Fibroblast of pulmonary artery (primary cell): ENCODE measurements at regions not wholly inside any gene's neighbourhood (a gene's known extent, or its start where the extent isn't known, plus 50 kb on each side); places are given as distances from the start of the nearest gene placed in this dataset.

Source experiments
- DNase-seq: peaks from one replicate; pipeline ENCODE4 v3.0.0-alpha.2; 2010; ENCODE audit warnings: low read depth
- H3K4me3 ChIP-seq: replicated peaks from 2 replicates; pipeline ENCODE4 v1.5.1; 2011; ENCODE audit warnings: low read depth, mild to moderate bottlenecking, control low read depth, low read length, moderate library complexity
- CTCF ChIP-seq: IDR thresholded peaks from 2 replicates; pipeline ENCODE4 v1.5.1; 2011; ENCODE audit warnings: mild to moderate bottlenecking, control low read depth, low read length, inconsistent platforms; ENCODE audit errors: missing control alignments

- no peak overlapping the region for H3K4me3 ChIP-seq
- DNase-seq = no peak
- no peak for TF ChIP-seq CTCF
Measured at GRCh38 chr2:183250472-183250871, 126.2 kb downstream of the NUP35 start.

- no peak for TF ChIP-seq CTCF
- DNase-seq = no peak
Measured at GRCh38 chr2:183253441-183254130, 129.3 kb downstream of the NUP35 start.

GRCh38 chr2:183255411-183255810 lies 131.2 kb downstream of the NUP35 start:
- no peak overlapping the region for H3K4me3 ChIP-seq
- TF ChIP-seq CTCF = no peak
- no peak for DNase-seq

More at GRCh38 chr2:183253441-183254130, 129.3 kb downstream of the NUP35 start:
- H3K4me3 ChIP-seq = no peak overlapping the region

GRCh38 chr2:183259921-183260320 lies 135.7 kb downstream of the NUP35 start:
- no peak for TF ChIP-seq CTCF
- DNase-seq = no peak
- H3K4me3 ChIP-seq = no peak overlapping the region

GRCh38 chr2:183260527-183260926 lies 136.3 kb downstream of the NUP35 start:
- no peak for DNase-seq
- TF ChIP-seq CTCF = no peak
- no peak overlapping the region for H3K4me3 ChIP-seq

- no peak for DNase-seq
- TF ChIP-seq CTCF = no peak
Measured at GRCh38 chr2:183264890-183265535, 140.8 kb downstream of the NUP35 start.

More at GRCh38 chr2:183264890-183265535, 140.8 kb downstream of the NUP35 start:
- H3K4me3 ChIP-seq = no peak overlapping the region
